ENCODE measurements at regions not wholly inside any gene's neighbourhood (a gene's known extent, or its start where the extent isn't known, plus 50 kb on each side); places are given as distances from the start of the nearest gene placed in this dataset.
A peak's percentile ranks its signal among the peaks of the same experiment; 100 is the strongest.

GRCh38 chr2:19683556-19683955 is 218.2 kb downstream of the TTC32 start:
- no peak for DNase-seq (ENCODE audit: low read depth)

GRCh38 chr2:19682493-19682892 is 219.3 kb downstream of the TTC32 start:
- DNase-seq (ENCODE audit: low read depth), result no peak

- no peak for DNase-seq (ENCODE audit: low read depth)
Observed at GRCh38 chr2:19677825-19678518, 223.8 kb downstream of the TTC32 start.

- DNase-seq (ENCODE audit: low read depth), result no peak
Observed at GRCh38 chr2:19677215-19677777, 224.5 kb downstream of the TTC32 start.

- DNase-seq (ENCODE audit: low read depth), result peak; percentile 13
Observed at GRCh38 chr2:19676770-19677169, 225.0 kb downstream of the TTC32 start.

- peak; percentile 32 for DNase-seq (ENCODE audit: low read depth)
Observed at GRCh38 chr2:19675856-19676460, 225.8 kb downstream of the TTC32 start.

GRCh38 chr2:19675003-19675629 is 226.7 kb downstream of the TTC32 start:
- no peak for DNase-seq (ENCODE audit: low read depth)

GRCh38 chr2:19674051-19675002 is 227.5 kb downstream of the TTC32 start:
- no peak for DNase-seq (ENCODE audit: low read depth)

GRCh38 chr2:19673213-19673791 is 228.5 kb downstream of the TTC32 start:
- DNase-seq (ENCODE audit: low read depth), result peak; percentile 56

- DNase-seq (ENCODE audit: low read depth), result peak; percentile 38
Observed at GRCh38 chr2:19671916-19672315, 229.9 kb downstream of the TTC32 start.

- DNase-seq (ENCODE audit: low read depth), result no peak
Observed at GRCh38 chr2:19671311-19671710, 230.5 kb downstream of the TTC32 start.

- no peak for DNase-seq (ENCODE audit: low read depth)
Observed at GRCh38 chr2:19670303-19670702, 231.5 kb downstream of the TTC32 start.

GRCh38 chr2:19669559-19669958 is 232.2 kb downstream of the TTC32 start:
- DNase-seq (ENCODE audit: low read depth), result no peak

GRCh38 chr2:19669126-19669525 is 232.7 kb downstream of the TTC32 start:
- DNase-seq (ENCODE audit: low read depth), result no peak

- DNase-seq (ENCODE audit: low read depth), result no peak
Observed at GRCh38 chr2:19667536-19667949, 234.2 kb downstream of the TTC32 start.

- DNase-seq (ENCODE audit: low read depth), result no peak
Observed at GRCh38 chr2:19667085-19667484, 234.7 kb downstream of the TTC32 start.

- DNase-seq (ENCODE audit: low read depth), result peak; percentile 39
Observed at GRCh38 chr2:19664646-19665045, 237.1 kb downstream of the TTC32 start.

GRCh38 chr2:19659024-19659792 is 242.6 kb downstream of the TTC32 start:
- DNase-seq (ENCODE audit: low read depth), result no peak

- no peak for DNase-seq (ENCODE audit: low read depth)
Observed at GRCh38 chr2:19656011-19656410, 245.8 kb downstream of the TTC32 start.

GRCh38 chr2:19654310-19655090 is 247.3 kb downstream of the TTC32 start:
- no peak for DNase-seq (ENCODE audit: low read depth)
